C4-2B (cell line): ENCODE measurements at regions not wholly inside any gene's neighbourhood (a gene's known extent, or its start where the extent isn't known, plus 50 kb on each side); places are given as distances from the start of the nearest gene placed in this dataset.

Experiments
- CTCF ChIP-seq: fragments of 450-650 bp; conservative IDR thresholded peaks from 2 replicates; pipeline ENCODE4 v1.5.1; 2017; ENCODE audit warnings: mild to moderate bottlenecking
- ZFX ChIP-seq: fragments of 450-650 bp; IDR thresholded peaks from 2 replicates; pipeline ENCODE4 v1.6.1; 2017

DNA sequence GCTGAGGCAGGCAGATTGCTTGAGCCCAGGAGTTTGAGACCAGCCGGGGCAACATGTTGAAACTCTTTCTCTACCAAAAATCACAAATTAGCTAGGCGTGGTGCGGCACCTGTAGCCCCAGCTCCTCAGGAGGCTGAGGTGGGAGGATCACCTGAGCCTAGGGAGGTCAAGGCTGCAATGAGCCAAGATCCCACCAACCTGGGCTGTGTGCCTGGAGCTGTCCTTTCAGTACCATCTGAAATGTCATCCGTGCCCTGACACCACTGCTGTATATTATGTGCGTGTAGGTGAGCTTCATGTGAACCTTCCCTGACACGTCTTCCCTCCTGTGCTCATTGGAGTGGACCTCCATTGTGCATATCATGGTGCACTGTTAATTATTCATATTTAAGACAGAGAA lies 84.8 kb upstream of the HNRNPA3 start:
- TF ChIP-seq CTCF = no peak
- no peak for TF ChIP-seq ZFX
